T-helper 1 cell treated with Interleukin-12 subunit alpha and Interleukin-12 subunit beta and Interleukin-4 antibody, amounts not matched to agents 30 ng/mL and 1 ng/mL, for 36 hours (primary cell): ENCODE measurements at regions not wholly inside any gene's neighbourhood (a gene's known extent, or its start where the extent isn't known, plus 50 kb on each side); places are given as distances from the start of the nearest gene placed in this dataset.
"Not testable (repeated sequence)": the region's sequence is repeated elsewhere in the genome, so short reads cannot be mapped to it uniquely, and the experiment has no call there.

ENCODE experiments used
- intact Hi-C: fragments of 100-400 bp; cut with micrococcal nuclease; formaldehyde crosslinking; loops from one replicate; pipeline ENCODE4 v1.15.1; 2024

DNA sequence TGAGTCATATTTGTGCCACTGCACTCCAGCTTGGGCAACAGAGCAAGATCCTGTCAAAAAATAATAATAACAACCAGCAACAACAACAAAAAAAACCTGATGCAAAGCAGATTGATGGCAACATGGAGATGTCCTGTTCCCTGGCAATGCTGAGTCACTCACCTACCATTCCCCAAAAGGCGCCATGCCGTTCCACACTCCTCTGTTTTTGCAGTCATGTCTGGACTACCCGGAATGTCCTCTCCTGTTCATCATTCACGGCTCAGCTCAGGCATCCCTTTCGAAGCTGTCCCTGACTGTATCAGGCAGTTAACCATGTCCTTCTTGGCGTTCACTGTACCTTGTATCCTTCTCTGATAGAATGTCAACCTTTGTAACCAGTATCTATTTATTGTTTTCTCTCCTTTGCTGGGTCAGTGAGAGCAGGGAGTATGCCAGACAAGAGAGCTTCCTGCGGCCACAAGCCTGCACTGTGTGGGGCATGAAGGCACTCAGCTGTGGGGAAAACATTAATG is 147.7 kb downstream of the ABCC12 start:
- intact Hi-C loops, result no loop called here

DNA sequence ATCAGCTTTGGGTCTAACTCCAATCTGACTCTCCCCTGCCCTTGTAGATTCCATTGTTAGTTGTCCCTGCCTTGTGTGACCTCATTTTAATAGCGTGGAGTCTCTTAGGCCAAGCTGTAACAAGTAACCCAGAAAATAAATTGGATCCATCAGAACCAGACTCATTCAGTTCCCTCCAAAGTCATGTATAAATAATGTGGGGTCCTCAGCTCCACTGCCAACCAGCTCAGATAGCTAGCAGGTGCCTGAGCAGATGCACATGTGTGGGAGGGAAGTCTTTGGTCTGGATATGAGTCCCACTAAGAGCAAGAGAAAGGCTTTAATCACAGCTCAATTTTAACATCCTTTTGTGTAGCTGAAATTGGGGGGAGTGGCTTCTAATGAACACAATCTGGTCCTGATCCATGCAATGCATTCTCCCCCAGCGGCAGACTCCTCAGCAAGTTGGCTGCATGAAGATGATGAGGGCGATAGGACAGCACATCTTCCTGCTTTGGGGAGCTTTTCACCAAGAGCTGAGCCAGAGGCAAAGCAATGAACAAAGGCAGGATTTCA is 151.6 kb downstream of the ABCC12 start:
- intact Hi-C loops, result no loop called here

DNA sequence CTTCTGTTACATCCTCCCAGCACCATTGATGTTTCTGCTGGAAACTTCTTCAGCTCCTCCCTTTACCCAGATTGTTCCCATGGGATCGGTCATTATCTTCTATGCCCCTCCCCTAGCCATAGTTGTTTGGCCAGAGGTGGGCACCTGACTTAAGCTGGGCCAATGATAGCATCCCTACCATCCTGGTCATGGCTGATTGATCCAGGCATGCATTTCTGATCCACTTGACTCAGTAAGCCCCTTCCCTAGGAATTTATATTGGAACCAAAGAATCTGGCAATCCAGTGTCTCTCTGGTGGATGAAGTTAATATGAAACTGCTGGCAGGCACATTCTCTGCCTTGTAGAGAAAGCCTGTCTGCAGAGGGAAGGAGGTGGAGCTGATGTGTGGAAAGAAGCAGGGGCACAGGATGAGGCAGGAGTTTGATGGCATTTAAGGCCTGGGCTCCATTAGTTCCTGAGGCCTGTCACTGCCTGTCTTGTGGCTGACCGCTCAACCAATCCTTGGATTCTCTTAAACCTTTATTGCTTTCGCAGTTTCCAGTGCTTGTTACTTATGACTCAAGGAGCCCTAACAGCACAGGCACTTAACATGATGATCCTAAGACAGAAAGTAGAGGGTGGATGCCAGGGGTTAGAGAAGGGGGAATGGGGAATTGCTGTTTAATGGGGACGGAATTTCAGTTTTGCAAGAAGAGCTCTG is 152.4 kb downstream of the ABCC12 start:
- intact Hi-C loops, result no loop called here

DNA sequence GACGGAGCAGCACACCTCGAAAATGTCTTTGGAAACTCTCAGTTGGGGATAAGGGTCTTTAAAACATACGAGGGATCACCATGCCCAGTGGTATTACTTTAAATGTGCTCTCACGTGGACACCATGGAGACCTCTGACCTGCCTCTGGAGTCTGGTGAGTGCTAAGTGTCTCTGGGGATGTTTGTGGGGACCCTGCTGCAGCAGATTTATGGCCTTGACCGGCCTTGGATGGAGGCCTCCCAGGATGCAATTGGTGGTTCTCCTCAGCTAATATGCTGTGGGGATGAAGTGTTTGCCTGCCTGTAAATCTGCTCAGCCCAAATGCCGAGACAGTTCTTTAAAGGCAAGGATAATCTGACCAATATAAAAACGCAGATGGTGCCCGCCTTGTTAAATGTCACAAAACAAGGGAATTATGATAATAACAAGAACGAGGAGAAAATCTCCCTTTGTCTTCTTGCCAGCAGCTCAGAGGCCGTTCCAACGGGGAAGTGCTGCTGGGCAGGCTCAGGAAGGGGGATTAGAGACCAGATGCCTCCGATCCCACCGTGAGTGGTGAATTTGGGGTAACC is 154.4 kb downstream of the ABCC12 start:
- intact Hi-C loops, result no loop called here

DNA sequence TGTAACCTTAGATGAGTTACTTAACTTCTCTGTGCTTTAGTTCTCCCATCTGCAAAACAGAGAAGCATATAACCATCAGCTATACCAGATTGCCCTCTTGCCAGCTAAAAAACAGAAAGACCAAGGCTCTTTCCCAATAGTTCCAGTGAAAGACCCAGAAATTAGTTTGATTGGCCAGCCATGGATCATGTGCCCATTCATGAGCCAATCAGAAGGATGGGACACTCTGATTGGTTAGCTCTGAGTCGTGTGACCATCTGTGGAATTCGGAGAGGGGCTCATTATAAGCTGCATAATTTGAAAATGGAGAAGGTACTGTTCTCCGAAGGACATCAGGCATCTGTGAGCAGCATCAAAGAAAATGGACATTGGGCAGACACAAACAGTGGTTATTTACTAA is 155.2 kb downstream of the ABCC12 start:
- intact Hi-C loops, result no loop called here

DNA sequence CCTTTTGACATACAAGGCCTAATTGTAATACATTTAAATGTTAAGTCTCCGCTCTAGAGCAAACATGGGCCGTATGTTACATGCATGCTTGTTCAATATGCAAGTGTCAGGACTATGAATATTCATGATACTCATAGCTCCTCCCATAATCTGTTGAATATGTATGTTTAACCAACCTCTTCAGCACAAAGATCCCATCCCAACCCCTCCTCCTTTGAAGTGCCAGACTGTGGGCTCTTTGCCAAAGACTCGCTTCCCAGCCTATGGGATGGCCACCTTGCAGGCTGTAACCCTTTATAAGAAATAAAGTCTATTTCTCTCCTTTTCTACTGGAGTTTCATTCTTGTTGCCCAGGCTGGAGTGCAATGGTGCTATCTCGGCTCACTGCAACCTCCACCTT is 156.2 kb downstream of the ABCC12 start:
- intact Hi-C loops, result no loop called here

DNA sequence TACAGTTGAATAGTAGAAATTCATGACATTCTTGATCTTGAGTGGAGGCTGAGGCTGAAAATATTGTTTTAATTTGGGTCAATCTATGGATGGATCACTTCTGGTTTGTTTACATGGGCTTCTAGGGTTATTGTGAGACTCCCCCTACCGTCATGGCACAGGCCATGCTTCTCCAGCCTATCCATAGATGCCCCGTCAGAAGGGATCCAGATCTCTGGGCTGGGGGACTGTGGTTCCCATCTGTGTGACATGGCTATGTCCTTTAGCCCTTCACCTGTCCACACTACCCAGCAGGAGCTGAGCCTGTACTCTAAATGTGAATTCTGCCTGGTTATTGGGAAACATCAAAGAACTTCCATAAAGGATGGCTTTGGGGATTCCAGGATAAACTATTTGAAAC is 160.4 kb downstream of the ABCC12 start:
- intact Hi-C loops, result no loop called here

DNA sequence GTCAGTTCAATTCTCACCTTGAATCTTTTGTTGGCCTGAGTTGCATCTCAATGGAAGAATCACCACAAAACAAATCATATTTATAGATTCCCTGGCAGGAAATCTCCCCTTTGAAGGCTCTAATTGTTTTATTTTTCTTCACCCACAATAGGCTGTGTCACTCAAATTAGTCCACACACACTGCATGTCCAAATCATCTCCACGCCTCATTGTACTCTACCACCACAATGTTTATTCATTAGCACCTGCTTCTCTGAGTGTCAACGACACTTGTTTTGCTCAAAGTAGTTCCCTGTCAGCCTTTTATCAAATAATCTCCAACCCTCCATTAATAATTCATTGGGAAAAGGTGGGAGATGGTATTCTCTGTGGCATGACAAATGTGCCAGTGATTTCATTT is 164.3 kb downstream of the ABCC12 start:
- intact Hi-C loops, result no loop called here

DNA sequence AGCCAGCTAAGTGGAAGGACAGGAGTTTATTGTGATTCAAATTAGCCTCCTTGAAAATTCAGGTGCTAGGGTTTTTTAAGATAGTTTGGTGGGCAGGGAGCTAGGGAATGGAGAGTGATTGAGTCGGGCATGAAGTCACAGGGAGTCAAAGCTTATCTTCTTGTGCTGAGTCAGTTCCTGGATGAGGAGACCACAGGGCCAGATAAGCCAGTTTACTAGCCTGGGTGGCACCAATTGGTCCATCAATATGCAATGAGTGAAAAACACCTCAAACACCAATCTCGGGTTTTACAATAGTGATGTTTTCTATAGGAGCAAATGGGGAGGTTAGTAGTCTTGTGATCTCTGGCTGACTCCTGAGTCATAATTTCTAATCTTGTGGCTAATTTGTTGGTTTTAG is 165.1 kb downstream of the ABCC12 start:
- intact Hi-C loops, result no loop called here

DNA sequence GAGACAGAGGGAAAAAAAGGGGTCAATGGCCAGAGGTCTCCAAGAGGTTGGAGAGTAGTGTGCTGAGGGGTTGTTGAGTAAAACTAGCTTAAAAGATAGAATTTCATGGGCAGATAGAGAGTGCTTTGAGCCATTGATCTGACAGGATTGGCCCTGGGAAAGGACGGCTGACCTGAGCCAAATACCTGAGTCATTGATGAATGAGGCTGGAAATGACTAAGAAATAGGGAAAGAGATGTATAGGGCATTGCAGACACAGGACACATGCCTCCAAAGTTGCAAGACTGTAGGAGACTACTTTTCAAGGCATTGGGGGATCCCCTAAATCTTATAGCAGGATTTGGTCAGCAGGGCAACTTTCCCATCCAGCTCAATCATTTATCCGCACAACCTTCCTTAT is 168.7 kb downstream of the ABCC12 start:
- intact Hi-C loops, result no loop called here

DNA sequence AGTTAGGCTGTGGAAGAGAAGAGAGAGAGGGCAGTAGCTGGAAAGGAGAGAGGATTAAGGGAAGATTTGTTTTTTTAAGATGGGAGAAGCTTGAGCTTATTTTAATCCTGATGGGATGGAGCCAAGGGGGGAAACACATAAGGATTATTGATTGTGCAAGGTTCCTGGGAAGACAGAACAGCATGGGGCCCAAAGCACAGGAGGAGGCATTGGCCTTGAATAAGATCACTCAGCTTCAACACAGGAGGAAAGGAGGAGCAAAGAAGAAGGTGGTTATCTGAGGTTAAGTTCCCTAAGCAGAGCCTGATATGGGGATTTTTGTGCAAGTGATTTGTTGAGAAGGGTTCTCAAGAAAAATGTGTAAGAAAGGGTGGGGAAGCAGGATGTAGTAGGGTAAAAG is 169.8 kb downstream of the ABCC12 start:
- intact Hi-C loops, result no loop called here

DNA sequence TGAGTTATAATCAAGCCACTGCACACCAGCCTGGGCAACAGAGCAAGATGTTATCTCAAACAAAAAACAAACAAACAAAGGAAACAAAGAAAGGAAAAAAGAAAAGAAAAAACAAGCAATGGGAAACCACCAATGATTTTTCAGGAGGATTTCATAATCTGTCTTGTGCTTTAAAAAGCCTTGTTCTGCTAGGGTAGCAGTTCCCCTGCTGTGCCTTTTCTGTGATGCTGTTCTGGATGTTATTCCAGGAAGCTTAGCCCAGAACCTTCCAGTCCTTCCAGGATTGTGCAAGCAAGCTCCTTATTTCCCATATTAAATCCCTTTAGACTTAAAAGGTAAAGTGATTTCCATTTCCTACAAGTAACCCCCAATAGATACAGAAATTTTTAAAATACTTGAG is 171.1 kb downstream of the ABCC12 start:
- intact Hi-C loops, result no loop called here

DNA sequence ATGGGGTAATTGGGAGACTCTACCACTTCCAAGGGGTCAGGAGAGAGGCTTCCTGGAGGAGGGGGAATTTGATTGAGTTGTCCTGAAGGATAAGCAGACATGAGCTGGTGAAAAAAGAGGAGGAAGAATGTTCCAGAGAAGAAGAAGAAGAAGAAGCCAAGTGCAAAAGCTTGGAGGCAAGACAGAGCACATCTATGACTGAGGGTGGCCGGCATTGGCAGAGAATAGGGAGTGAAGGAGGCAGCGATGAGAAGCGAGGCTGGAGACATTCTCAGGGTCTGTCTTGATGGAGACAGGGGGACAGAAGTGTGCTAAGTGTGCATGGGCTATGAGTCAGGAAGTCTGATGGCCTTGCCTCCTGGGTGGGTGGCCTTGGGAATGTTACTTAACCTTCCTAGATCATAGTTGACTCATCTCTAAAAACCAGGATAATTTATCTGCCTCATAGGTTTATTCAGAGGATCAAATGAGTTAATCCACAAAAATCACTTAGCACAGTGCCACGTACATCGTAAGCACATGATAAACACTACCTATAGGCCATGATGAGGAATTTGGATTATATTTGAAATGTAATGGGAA is 171.7 kb downstream of the ABCC12 start:
- intact Hi-C loops, result no loop called here

DNA sequence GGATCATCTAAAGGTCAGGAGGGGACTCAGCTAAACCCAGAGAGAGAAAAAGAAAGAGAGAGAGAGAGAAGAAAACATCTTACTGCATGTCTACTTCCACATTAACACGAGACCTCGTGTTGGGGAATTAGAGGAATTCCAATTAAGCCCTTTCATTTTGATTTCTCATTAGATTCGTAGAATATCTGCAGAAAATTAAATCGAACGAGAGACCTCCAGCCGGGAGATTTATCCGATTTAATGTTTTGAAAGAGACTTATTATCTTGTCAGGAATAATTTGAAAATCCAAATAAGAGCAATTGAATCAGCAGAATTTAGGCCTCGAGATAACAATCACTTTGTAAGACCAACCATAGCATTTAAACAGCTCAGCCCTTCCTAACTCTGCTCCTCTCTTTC is 175.6 kb downstream of the ABCC12 start:
- intact Hi-C loops, result no loop called here

DNA sequence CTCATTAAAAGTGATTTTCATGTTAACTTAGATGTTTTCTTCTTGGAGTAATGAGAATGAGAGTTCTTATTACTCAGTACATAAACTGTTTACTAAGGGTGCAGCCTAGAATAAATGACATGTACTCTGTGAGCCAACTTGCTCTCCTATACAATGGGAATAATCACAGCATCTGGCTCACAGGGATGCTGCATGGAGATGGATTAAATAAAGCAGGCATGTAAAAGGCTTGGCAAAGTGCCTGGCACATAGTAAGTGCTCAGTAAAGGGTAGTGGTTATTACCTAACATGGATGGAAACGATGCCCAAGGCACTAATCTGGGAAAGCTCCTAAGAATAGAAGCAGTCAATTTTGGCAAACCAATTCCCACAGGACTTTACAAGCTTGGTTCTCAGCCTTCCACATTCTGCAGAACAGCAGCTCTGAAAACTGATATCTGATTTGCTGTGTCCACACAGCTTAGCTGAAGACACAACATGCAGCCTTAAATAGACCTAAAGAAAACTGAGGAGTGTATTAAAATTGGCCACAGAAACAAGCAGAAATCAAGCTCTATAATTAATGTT is 176.1 kb downstream of the ABCC12 start:
- intact Hi-C loops, result no loop called here

DNA sequence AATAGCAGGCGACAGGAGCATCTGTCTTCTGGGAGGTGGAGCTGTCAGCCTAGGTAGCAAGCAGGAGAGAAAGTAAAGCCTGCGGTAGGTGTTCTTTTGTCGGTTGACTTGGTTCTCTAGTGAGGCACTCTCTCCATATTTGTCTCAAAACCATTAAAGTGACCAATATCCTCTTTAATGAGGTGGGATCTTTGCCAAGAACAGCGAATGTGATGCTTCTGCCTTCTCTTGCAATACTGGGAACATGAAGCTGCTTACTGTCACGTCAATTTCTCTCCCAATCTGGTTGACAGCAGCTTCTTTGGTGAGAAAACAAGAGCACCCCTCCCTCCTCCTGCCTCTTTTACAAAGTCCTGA is 176.7 kb downstream of the ABCC12 start:
- intact Hi-C loops, result no loop called here

DNA sequence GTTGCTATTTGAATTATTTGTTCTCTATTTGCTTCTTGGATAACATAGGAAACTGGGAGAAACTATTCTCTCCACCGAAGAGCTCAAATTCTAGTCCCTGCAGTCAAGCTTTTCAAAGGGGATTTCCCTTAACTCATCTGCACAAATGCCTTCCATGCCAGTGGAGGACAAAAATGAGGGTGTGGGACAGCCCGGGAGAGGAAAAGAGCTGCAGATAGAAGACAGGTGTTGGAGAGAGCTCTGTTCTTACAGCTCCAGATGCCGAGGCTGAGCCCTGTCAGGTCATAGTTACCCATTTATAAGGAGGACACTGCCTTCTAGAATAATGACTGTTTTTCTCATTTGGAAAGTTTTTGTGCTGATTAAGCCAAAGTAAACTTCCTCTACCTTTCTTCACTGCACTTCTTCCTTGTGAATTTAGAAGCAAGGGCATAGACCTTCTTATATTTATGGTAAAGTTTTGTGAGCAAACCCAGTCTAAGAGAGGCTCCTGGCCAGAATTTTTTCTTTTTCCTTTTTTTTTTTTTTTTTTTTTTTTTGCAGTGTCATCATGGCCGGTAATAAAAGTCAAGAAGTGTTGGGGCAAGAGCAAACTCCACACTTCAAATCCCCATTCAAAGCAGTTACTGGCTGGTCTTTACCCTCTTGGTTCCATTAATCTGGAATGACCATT is 177.2 kb downstream of the ABCC12 start:
- intact Hi-C loops, result no loop called here

DNA sequence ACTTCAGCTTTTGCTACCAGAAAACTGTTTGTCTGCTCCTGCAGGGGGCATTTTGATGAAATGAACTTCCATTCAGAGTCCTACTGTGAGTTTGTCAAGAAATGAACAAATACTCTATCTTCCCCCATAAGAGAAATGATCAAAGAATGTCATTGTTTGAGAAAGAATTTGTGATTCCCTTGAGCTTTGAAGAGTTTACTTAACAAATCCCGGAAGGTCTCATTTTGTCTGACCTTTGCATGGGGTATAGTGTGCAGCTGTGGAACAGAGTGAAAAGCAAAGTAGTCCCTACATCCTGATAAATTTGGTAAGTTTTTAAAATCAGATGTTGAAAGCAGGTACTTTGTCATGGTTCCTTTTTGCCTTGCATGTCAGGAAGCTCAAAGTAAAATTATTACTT is 178.0 kb downstream of the ABCC12 start:
- intact Hi-C loops, result no loop called here

DNA sequence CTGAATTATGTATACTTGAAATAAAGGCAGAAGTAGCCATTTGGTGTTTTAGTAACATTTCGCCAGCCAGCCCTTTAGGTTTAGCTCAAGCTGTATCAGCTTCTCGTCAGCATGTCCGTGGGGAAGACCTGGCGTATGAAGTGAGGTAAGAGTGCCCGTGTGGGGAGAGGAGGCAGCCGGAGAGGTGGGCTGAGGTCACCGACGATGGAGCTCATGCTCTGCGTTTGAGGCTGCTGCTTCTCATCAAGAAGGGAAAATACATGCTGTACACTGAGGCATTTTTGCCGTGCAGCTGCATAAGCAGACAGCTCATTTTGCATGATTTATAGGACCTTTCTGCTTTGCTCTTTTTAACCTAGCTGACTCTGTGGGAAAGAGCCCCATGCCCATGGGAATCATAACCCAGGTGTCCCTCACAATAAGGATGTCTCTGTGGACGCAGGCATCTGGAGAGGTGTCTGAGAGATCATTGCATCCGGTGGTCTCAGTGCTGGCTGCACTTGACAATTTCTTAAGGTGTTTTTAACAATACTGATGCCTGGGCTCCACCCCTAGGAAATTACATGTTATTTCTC is 179.1 kb downstream of the ABCC12 start:
- intact Hi-C loops, result no loop called here

DNA sequence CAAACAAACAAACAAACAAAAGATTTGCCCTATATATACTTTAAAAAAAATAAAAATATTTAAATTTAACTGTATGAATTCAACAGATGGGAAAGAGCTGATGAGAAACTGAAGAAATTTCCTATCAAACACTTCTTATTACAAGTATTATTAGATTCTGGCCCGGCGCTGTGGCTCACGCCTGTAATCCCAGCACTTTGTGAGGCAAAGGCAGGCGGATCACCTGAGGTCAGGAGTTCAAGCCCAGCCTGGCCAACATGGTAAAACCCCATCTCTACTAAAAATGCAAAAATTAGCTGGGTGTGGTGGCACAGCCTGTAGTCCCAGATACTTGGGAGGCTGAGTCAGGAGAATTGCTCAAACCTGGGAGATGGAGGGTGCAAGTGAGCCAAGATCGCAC is 180.8 kb downstream of the ABCC12 start:
- intact Hi-C loops, result not testable (repeated sequence)

DNA sequence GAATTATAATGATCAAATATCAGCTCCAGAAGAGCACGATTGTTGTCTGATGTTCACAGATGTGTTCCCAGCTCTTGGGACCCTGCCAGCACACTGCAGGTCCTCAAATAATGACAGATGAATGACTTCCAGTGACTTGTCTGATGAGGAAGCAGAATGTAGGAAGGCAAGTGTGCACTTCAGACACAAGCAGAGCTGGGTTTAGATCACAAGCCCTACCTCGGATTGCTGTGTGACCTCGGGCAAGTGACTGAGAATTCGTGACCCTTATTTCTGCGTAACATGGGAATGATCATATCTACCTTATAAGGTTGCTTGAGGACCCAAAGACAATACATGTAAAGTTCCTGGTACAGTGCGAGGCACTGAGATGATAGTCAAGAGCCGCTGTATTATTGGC is 182.2 kb downstream of the ABCC12 start:
- intact Hi-C loops, result no loop called here
